Omental fat pad (tissue), 3 donors: ENCODE measurements at regions not wholly inside any gene's neighbourhood (a gene's known extent, or its start where the extent isn't known, plus 50 kb on each side); places are given as distances from the start of the nearest gene placed in this dataset.

Experiments used
- ATAC-seq: fragments of 150-250 bp; one replicate; pipeline ENCODE4 v1.9.1; 2016; ENCODE audit warnings: mild to moderate bottlenecking, moderate library complexity; ENCODE audit not compliant: low FRiP score
- DNase-seq: peaks from one replicate; pipeline ENCODE4 v3.0.0-alpha.2; 2019; ENCODE audit warnings: low spot score
- CTCF ChIP-seq, 3 donors: fragments of 450-650 bp; IDR thresholded peaks; one replicate each; pipeline ENCODE4 v1.5.1; 2016 to 2017; ENCODE audit warnings: antibody characterized with exemption in 3 of 3, mild to moderate bottlenecking in 3 of 3, moderate library complexity in 2 of 3

- DNase-seq = no peak
- no peak for TF ChIP-seq CTCF (IDR thresholded peaks at IDR 0.05)
- no peak for ATAC-seq
Measured at GRCh38 chr17:33371377-33371776, 78.3 kb upstream of the ASIC2 start.

- no peak for TF ChIP-seq CTCF (IDR thresholded peaks at IDR 0.05)
- no peak for DNase-seq
- ATAC-seq = no peak
Measured at GRCh38 chr17:33373273-33373672, 80.2 kb upstream of the ASIC2 start.

GRCh38 chr17:33375103-33375502, 82.0 kb upstream of the ASIC2 start:
- ATAC-seq (no peak), DNase-seq (no peak)
- TF ChIP-seq CTCF (IDR thresholded peaks at IDR 0.05) = no peak

GRCh38 chr17:33375783-33376182, 82.7 kb upstream of the ASIC2 start:
- DNase-seq = no peak
- ATAC-seq = no peak
- no peak for TF ChIP-seq CTCF (IDR thresholded peaks at IDR 0.05)

- no peak for ATAC-seq
- TF ChIP-seq CTCF (IDR thresholded peaks at IDR 0.05) = no peak
- no peak for DNase-seq
Measured at GRCh38 chr17:33377837-33378595, 84.9 kb upstream of the ASIC2 start.

GRCh38 chr17:33381201-33381600, 88.1 kb upstream of the ASIC2 start:
- ATAC-seq = no peak
- no peak for DNase-seq
- no peak for TF ChIP-seq CTCF (IDR thresholded peaks at IDR 0.05)

- no peak for DNase-seq
Measured at GRCh38 chr17:33383488-33384023, 90.5 kb upstream of the ASIC2 start.

More at GRCh38 chr17:33383488-33384023, 90.5 kb upstream of the ASIC2 start:
- no peak for ATAC-seq
- TF ChIP-seq CTCF (IDR thresholded peaks at IDR 0.05) = no peak
